ENCODE measurements at regions not wholly inside any gene's neighbourhood (a gene's known extent, or its start where the extent isn't known, plus 50 kb on each side); places are given as distances from the start of the nearest gene placed in this dataset.

GRCh38 chr13:31485651-31486051 is 253.7 kb upstream of the RXFP2 start:
- Histone ChIP-seq H2AFZ (ENCODE audit: low read depth, low read length, poor library complexity, severe bottlenecking) (no peak overlapping the region), H3K27ac (ENCODE audit: low read depth, low read length) (no peak overlapping the region), H3K4me2 (ENCODE audit: low read length) (no peak overlapping the region), H3K4me3 (replicated peaks in 1 of 2; ENCODE audit: low read depth in 1 of 2, low read length in 2 of 2) (no peak overlapping the region), H3K9me2 (ENCODE audit: insufficient read depth) (no peaks in the 10 kb centered on the region), H3K36me3 (ENCODE audit: control insufficient read depth in 1 of 2, insufficient read depth in 2 of 2, low read length in 2 of 2) (no peaks in the 10 kb centered on the region), H3K9ac (ENCODE audit: low read length) (no peak overlapping the region), H3K4me1 (ENCODE audit: control insufficient read depth in 1 of 2, insufficient read depth in 2 of 2, low read length in 2 of 2) (no peaks in the 10 kb centered on the region), H3K79me2 (ENCODE audit: insufficient read depth, low read length) (no peaks in the 10 kb centered on the region), H3K27me3 (ENCODE audit: insufficient read depth, low read length) (peaks cover 39% of the 10 kb centered on the region), H3K9me3 (ENCODE audit: control insufficient read depth in 1 of 2, insufficient read depth in 1 of 2, low read depth in 1 of 2, low read length in 2 of 2) (no peaks in the 10 kb centered on the region), H4K20me1 (ENCODE audit: insufficient read depth) (no peaks in the 10 kb centered on the region)
- ChIA-PET POLR2A (no interaction called here), CTCF (interaction anchor here (0.7 to 1.2 kb wide), 2 partner anchors 9 to 53 kb away, joined by 3 read pairs; no protein-coding TSS in a partner anchor), RAD21 (ENCODE audit: low non-redundant PET in 1 of 2, low total read pairs in 2 of 2, uncharacterized antibody in 2 of 2, unreplicated experiment in 2 of 2) (no interaction called here)
- no TSS peak for BruUV-seq (replicated peaks)
- TF ChIP-seq SIN3A (IDR thresholded peaks at IDR 0.05; ENCODE audit: low read depth) = no peak
- no peak for TF ChIP-seq EZH2 (IDR thresholded peaks at IDR 0.05)
- intact Hi-C loops (cut with micrococcal nuclease) = no loop called here
- DNase-seq (ENCODE audit: low read depth, low spot score) = no peak
- ATAC-seq = no peak

- ChIA-PET RAD21 (ENCODE audit: low non-redundant PET in 1 of 2, low total read pairs in 2 of 2, uncharacterized antibody in 2 of 2, unreplicated experiment in 2 of 2) (no interaction called here), CTCF (no interaction called here)
Observed at GRCh38 chr13:31495336-31495735, 244.0 kb upstream of the RXFP2 start.

More at GRCh38 chr13:31495336-31495735, 244.0 kb upstream of the RXFP2 start:
- Histone ChIP-seq H3K9me2 (ENCODE audit: insufficient read depth) (no peaks in the 10 kb centered on the region), H3K36me3 (ENCODE audit: control insufficient read depth in 1 of 2, insufficient read depth in 2 of 2, low read length in 2 of 2) (no peaks in the 10 kb centered on the region), H4K20me1 (ENCODE audit: insufficient read depth) (no peaks in the 10 kb centered on the region), H3K4me1 (ENCODE audit: control insufficient read depth in 1 of 2, insufficient read depth in 2 of 2, low read length in 2 of 2) (no peaks in the 10 kb centered on the region), H3K9ac (ENCODE audit: low read length) (no peak overlapping the region), H2AFZ (ENCODE audit: low read depth, low read length, poor library complexity, severe bottlenecking) (no peak overlapping the region), H3K27me3 (ENCODE audit: insufficient read depth, low read length) (peaks cover 3% of the 10 kb centered on the region; the same call in 1 of the 2 replicates), H3K4me3 (replicated peaks in 1 of 2; ENCODE audit: low read depth in 1 of 2, low read length in 2 of 2) (no peak overlapping the region), H3K4me2 (ENCODE audit: low read length) (no peak overlapping the region), H3K9me3 (ENCODE audit: control insufficient read depth in 1 of 2, insufficient read depth in 1 of 2, low read depth in 1 of 2, low read length in 2 of 2) (no peaks in the 10 kb centered on the region), H3K27ac (ENCODE audit: low read depth, low read length) (no peak overlapping the region), H3K79me2 (ENCODE audit: insufficient read depth, low read length) (no peaks in the 10 kb centered on the region)
- POLR2A ChIA-PET = no interaction called here
- no peak for DNase-seq (ENCODE audit: low read depth, low spot score)
- BruUV-seq (replicated peaks) = no TSS peak
- no peak for TF ChIP-seq EZH2phosphoT487 (IDR thresholded peaks at IDR 0.05; ENCODE audit: borderline replicate concordance)
- no peak for TF ChIP-seq CBX3 (IDR thresholded peaks at IDR 0.05; ENCODE audit: low read depth)
- no peak for TF ChIP-seq RAD21 (IDR thresholded peaks at IDR 0.05; ENCODE audit: low read depth)
- TF ChIP-seq ATF3 (IDR thresholded peaks at IDR 0.05) = no peak
- TF ChIP-seq CEBPB (IDR thresholded peaks at IDR 0.05; ENCODE audit: low read depth) = no peak
- no peak for TF ChIP-seq ELF1 (IDR thresholded peaks at IDR 0.05; ENCODE audit: borderline replicate concordance, low read depth)
- no peak for TF ChIP-seq EGR1 (IDR thresholded peaks at IDR 0.05; ENCODE audit: low read depth)
- TF ChIP-seq SIN3A (IDR thresholded peaks at IDR 0.05; ENCODE audit: low read depth) = no peak
- no peak for TF ChIP-seq CTCF (IDR thresholded peaks at IDR 0.05 in 2 of 3, conservative IDR thresholded peaks at IDR 0.05 in 1 of 3; ENCODE audit: borderline replicate concordance in 1 of 3, insufficient read depth in 1 of 3, low read depth in 2 of 3, low read length in 2 of 3)
- TF ChIP-seq YY1 (IDR thresholded peaks at IDR 0.05; ENCODE audit: extremely low read depth, insufficient replicate concordance, low read depth, low read length) = no peak
- no peak for TF ChIP-seq MAX (IDR thresholded peaks at IDR 0.05)
- no peak for TF ChIP-seq ZFX (IDR thresholded peaks at IDR 0.05)
- no peak for TF ChIP-seq ZBTB33 (IDR thresholded peaks at IDR 0.05; ENCODE audit: extremely low read depth, insufficient replicate concordance, low read length)
- no peak for TF ChIP-seq ZNF274 (IDR thresholded peaks at IDR 0.05; ENCODE audit: low read depth, low read length)
- intact Hi-C loops (cut with micrococcal nuclease) = no loop called here
- no peak for ATAC-seq
